ENCODE measurements at regions not wholly inside any gene's neighbourhood (a gene's known extent, or its start where the extent isn't known, plus 50 kb on each side); places are given as distances from the start of the nearest gene placed in this dataset.
"Not testable (repeated sequence)": the region's sequence is repeated elsewhere in the genome, so short reads cannot be mapped to it uniquely, and the experiment has no call there.

DNA sequence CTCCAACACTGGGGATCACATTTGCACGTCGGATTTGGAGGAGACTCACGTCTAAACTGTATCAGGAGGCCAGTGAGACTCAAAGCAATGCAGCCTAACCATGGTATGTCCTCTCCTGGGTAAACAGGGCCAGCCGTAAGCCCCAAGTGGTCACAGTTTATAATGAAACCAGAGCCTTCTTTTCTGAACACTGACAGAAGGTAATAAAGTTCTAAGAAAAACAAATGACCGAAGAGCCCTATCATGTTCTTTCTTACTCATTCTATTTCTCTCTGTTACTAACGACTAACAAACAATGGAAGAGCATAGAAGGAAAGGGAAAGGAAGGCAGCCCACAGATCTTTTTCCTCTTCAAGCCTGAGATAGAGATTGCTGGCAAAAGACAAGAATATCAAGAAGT, 796.8 kb upstream of the SOX11 start:
- H3K36me3 Mint-ChIP-seq (ENCODE audit: low read depth) = no peaks in the 10 kb centered on the region
- no peaks in the 10 kb centered on the region for H3K4me1 Mint-ChIP-seq (ENCODE audit: low read depth)
- H3K27ac Mint-ChIP-seq = no peak overlapping the region

DNA sequence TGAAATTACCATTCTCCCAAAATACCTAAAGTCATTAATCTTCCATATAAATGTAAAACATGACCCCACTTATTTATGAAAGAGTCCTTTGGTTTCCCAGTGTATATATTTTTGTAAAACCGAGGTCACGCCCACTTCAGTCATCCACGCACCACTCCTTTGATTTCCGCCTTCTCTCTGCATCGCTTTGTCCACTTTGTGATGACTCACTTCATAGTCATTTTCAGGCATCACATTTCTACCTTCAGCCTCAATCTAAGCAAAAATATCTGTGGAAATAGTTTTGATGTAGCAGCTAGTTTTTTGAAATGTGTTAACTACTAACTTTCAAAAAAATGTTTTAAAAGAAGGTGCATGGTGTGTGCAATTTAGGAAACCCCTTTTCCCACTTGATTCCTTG, 793.5 kb upstream of the SOX11 start:
- no peak overlapping the region for H3K27ac Mint-ChIP-seq
- no peaks in the 10 kb centered on the region for H3K27me3 Mint-ChIP-seq
- H3K36me3 Mint-ChIP-seq (ENCODE audit: low read depth) = no peaks in the 10 kb centered on the region
- H3K4me3 Mint-ChIP-seq = no peak overlapping the region
- peaks cover 7% of the 10 kb centered on the region for H3K9me3 Mint-ChIP-seq
- no peaks in the 10 kb centered on the region for H3K4me1 Mint-ChIP-seq (ENCODE audit: low read depth)

More for the DNA sequence above, 796.8 kb upstream of the SOX11 start:
- peaks cover 3% of the 10 kb centered on the region for H3K9me3 Mint-ChIP-seq
- H3K27me3 Mint-ChIP-seq = no peaks in the 10 kb centered on the region
- H3K4me3 Mint-ChIP-seq = no peak overlapping the region

DNA sequence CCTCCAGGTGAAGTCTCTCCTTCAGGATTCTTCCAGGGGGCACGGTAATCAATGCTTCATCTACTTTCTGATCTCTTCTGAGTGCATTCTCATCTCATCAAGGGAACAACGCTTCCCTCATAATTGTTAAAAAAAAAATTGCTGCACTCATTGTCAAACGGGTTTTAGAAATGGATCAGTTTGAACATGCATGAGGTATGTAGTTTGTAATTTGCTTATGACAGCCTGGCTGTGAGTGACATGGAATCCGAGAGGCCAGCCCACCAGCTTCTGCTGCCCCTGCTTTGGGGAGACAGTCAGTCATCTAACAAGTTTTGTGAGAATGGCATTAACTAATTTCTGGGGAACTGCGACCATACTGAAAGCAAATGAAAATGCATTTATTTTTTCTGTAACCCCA, 791.9 kb upstream of the SOX11 start:
- Mint-ChIP-seq H3K27me3 (no peaks in the 10 kb centered on the region), H3K4me3 (no peak overlapping the region), H3K9me3 (peaks cover 7% of the 10 kb centered on the region), H3K36me3 (ENCODE audit: low read depth) (no peaks in the 10 kb centered on the region), H3K27ac (no peak overlapping the region), H3K4me1 (ENCODE audit: low read depth) (no peaks in the 10 kb centered on the region)

GRCh38 chr2:4900861-4901770, 791.1 kb upstream of the SOX11 start:
- Mint-ChIP-seq H3K27me3 (no peaks in the 10 kb centered on the region), H3K4me1 (ENCODE audit: low read depth) (no peaks in the 10 kb centered on the region), H3K27ac (no peak overlapping the region), H3K36me3 (ENCODE audit: low read depth) (no peaks in the 10 kb centered on the region), H3K4me3 (no peak overlapping the region), H3K9me3 (peaks cover 8% of the 10 kb centered on the region)

DNA sequence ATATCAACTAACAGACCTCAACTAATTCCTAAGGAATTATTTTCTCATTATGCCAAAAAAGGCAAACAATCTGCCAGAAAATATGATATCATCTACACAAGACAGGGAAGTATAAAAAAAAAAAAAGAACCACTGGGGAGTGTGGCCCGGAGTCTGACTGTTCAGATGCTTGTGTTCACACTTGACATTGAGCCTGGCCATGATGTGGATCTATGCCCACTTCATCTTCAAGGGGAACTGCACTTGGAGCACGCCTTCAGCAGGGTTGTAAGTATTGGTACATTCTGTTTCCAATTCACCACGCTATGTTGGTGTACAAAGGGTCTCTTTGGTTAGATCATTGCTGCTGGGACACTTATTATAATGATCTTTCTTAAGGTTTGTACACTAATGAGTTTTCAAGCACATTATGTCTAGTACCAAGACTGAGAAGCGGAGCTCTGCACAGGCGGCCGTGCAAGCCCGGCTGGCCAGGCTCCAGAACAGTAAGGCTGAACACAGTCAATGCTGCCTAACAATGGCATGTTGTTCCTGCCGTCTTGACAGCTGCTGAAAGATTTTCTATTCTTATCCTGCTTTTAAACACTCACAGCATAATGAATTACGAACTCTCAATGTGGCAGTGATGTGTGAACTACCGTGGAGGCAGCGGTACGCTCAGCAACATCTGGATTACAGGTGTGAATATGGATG, 788.4 kb upstream of the SOX11 start:
- H3K36me3 Mint-ChIP-seq (ENCODE audit: low read depth) = no peaks in the 10 kb centered on the region
- no peak overlapping the region for H3K4me3 Mint-ChIP-seq
- H3K27me3 Mint-ChIP-seq = no peaks in the 10 kb centered on the region
- H3K4me1 Mint-ChIP-seq (ENCODE audit: low read depth) = no peaks in the 10 kb centered on the region
- no peak overlapping the region for H3K27ac Mint-ChIP-seq
- peaks cover 8% of the 10 kb centered on the region for H3K9me3 Mint-ChIP-seq

GRCh38 chr2:4908461-4908860, 783.7 kb upstream of the SOX11 start:
- Mint-ChIP-seq H3K27me3 (no peaks in the 10 kb centered on the region), H3K4me3 (no peak overlapping the region), H3K9me3 (peaks cover 16% of the 10 kb centered on the region), H3K4me1 (ENCODE audit: low read depth) (no peaks in the 10 kb centered on the region), H3K27ac (no peak overlapping the region), H3K36me3 (ENCODE audit: low read depth) (no peaks in the 10 kb centered on the region)

DNA sequence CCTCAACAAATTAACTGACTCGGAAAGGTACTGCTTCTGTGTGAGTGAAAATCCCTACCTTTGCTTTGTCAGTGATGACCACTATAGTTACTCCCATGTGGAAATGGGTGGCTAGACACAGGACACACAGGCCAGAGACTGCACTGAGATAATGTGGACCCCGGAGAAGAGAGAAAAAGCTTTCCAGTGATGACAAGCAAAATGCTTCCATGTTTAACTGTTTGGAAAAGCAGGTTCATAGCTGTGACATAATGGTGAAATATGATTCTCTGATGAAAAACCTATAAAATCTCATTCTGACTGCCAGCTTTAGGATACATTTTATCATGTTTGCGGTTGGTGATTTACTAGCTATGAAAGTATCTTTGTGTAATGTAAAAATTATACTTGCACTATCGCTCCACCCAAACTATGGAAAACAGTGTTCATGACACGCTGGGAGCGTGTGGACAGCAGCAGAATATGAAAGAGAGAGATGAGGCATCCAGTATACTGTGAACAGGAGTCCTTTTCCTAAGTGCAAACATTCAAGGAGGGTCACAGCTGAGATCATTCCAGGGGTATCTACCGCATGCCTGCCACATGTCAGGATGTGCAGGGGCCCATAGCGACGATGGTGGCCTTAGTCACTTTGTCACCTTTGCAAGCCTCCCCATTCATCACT, 782.7 kb upstream of the SOX11 start:
- H3K27me3 Mint-ChIP-seq = no peaks in the 10 kb centered on the region
- H3K9me3 Mint-ChIP-seq = peaks cover 16% of the 10 kb centered on the region
- no peak overlapping the region for H3K27ac Mint-ChIP-seq
- no peaks in the 10 kb centered on the region for H3K4me1 Mint-ChIP-seq (ENCODE audit: low read depth)
- no peak overlapping the region for H3K4me3 Mint-ChIP-seq
- no peaks in the 10 kb centered on the region for H3K36me3 Mint-ChIP-seq (ENCODE audit: low read depth)

DNA sequence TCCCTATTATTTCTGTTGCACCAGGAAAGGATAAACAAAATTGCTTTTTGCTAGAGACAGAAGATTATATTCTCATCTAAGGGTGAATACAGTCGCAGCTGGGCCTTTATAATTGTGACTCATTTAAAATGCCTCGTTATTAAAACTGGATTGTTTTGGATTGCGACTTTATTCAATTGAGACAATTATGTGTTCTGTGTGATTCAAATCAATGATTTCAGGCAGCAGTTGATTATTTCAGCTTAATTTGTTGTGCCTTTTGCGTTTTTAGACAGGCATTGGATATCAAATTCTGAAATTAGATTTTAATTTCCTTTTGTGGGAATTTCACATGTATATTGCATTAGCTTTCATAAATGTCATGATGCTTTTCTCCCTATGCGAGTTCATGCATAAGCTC, 778.1 kb upstream of the SOX11 start:
- no peak overlapping the region for H3K27ac Mint-ChIP-seq

GRCh38 chr2:4914551-4914950, 777.6 kb upstream of the SOX11 start:
- H3K9me3 Mint-ChIP-seq = peaks cover 12% of the 10 kb centered on the region
- no peaks in the 10 kb centered on the region for H3K36me3 Mint-ChIP-seq (ENCODE audit: low read depth)
- H3K4me3 Mint-ChIP-seq = no peak overlapping the region
- H3K27me3 Mint-ChIP-seq = no peaks in the 10 kb centered on the region
- no peaks in the 10 kb centered on the region for H3K4me1 Mint-ChIP-seq (ENCODE audit: low read depth)
- H3K27ac Mint-ChIP-seq = no peak overlapping the region

More for the DNA sequence above, 778.1 kb upstream of the SOX11 start:
- peaks cover 15% of the 10 kb centered on the region for H3K9me3 Mint-ChIP-seq
- H3K36me3 Mint-ChIP-seq (ENCODE audit: low read depth) = no peaks in the 10 kb centered on the region
- no peaks in the 10 kb centered on the region for H3K27me3 Mint-ChIP-seq
- H3K4me1 Mint-ChIP-seq (ENCODE audit: low read depth) = no peaks in the 10 kb centered on the region
- no peak overlapping the region for H3K4me3 Mint-ChIP-seq

- Mint-ChIP-seq H3K36me3 (ENCODE audit: low read depth) (no peaks in the 10 kb centered on the region), H3K9me3 (peaks cover 10% of the 10 kb centered on the region), H3K4me3 (no peak overlapping the region), H3K4me1 (ENCODE audit: low read depth) (no peaks in the 10 kb centered on the region), H3K27ac (no peak overlapping the region), H3K27me3 (no peaks in the 10 kb centered on the region)
These were observed 776.8 kb upstream of the SOX11 start for GRCh38 chr2:4915357-4915756.

DNA sequence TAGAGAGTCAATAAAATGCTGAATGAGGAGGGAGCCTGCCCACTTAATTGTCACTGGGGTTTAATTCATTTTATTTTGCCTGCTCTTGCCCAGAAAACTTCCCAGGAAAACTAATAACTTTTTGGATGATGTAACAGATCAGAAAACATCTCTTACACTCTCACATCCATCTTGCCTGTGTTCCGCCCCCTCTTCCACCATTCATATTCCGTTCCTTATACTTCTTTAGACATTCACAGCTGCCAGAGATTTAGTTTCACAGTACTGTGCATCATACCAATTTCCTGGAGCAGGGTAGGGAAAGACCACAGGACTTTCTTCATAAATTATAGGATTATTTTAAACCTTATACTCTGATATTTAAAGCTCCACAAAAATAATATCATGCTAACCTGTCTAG, 776.1 kb upstream of the SOX11 start:
- Mint-ChIP-seq H3K36me3 (ENCODE audit: low read depth) (no peaks in the 10 kb centered on the region), H3K9me3 (peaks cover 10% of the 10 kb centered on the region), H3K4me1 (ENCODE audit: low read depth) (no peaks in the 10 kb centered on the region), H3K4me3 (no peak overlapping the region), H3K27ac (no peak overlapping the region), H3K27me3 (no peaks in the 10 kb centered on the region)

DNA sequence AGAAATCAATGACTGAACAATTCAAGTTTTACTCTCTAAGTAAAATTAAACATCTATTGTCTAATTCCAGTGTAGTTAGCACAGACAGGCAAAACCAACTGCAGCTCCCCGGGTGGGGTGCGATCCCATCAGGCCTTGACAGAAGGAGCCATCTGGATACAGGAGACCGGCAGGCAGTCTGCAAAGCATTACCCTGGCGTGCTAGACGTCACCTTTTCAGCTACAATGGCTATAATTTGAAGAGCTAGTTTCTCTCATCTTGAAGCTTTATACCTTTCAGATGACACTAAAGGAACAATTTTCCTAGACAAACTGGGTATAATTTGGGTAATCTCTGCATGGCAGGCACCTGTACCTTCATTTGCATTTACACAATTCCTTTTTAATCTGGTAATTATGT, 761.5 kb upstream of the SOX11 start:
- H3K27ac Mint-ChIP-seq = no peak overlapping the region
- H3K4me3 Mint-ChIP-seq = no peak overlapping the region
- H3K27me3 Mint-ChIP-seq = no peaks in the 10 kb centered on the region
- no peaks in the 10 kb centered on the region for H3K36me3 Mint-ChIP-seq (ENCODE audit: low read depth)
- no peaks in the 10 kb centered on the region for H3K4me1 Mint-ChIP-seq (ENCODE audit: low read depth)
- H3K9me3 Mint-ChIP-seq = peaks cover 3% of the 10 kb centered on the region

- no peak overlapping the region for H3K4me3 Mint-ChIP-seq
- no peak overlapping the region for H3K27ac Mint-ChIP-seq
- H3K9me3 Mint-ChIP-seq = peaks cover 7% of the 10 kb centered on the region
- no peaks in the 10 kb centered on the region for H3K27me3 Mint-ChIP-seq
- no peaks in the 10 kb centered on the region for H3K36me3 Mint-ChIP-seq (ENCODE audit: low read depth)
- H3K4me1 Mint-ChIP-seq (ENCODE audit: low read depth) = no peaks in the 10 kb centered on the region
These were observed 760.3 kb upstream of the SOX11 start for GRCh38 chr2:4931721-4932365.

DNA sequence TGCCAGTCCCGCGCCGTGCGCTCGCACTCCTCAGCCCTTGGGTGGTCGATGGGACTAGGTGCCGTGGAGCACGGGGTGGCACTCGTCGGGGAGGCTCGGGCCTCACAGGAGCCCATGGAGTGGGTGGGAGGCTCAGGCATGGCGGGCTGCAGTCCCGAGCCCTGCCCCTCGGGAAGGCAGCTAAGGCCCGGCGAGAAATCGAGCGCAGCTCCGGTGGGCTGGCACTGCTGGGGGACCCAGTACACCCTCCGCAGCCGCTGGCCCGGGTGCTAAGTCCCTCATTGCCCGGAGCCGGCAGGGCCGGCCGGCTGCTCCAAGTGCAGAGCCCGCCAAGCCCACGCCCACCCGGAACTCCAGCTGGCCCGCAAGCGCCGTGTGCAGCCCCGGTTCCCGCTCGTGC, 756.9 kb upstream of the SOX11 start:
- not testable (repeated sequence) for H3K9me3 Mint-ChIP-seq; H3K27ac Mint-ChIP-seq; H3K36me3 Mint-ChIP-seq (ENCODE audit: low read depth); H3K27me3 Mint-ChIP-seq; H3K4me1 Mint-ChIP-seq (ENCODE audit: low read depth); H3K4me3 Mint-ChIP-seq

GRCh38 chr2:4937550-4937949, 754.6 kb upstream of the SOX11 start:
- Mint-ChIP-seq H3K4me1 (ENCODE audit: low read depth) (no peaks in the 10 kb centered on the region), H3K27ac (no peak overlapping the region), H3K36me3 (ENCODE audit: low read depth) (no peaks in the 10 kb centered on the region), H3K9me3 (peaks cover 12% of the 10 kb centered on the region), H3K4me3 (no peak overlapping the region), H3K27me3 (no peaks in the 10 kb centered on the region)

Data from stimulated activated naive CD8-positive, alpha-beta T cell treated with anti-CD3 and anti-CD28 coated beads, Interleukin-15, Interleukin-2, amounts not matched to agents 100 ng/mL and 50 ng/mL, for 24 hours (primary cell).